GM19467 (cell line): ENCODE measurements at regions not wholly inside any gene's neighbourhood (a gene's known extent, or its start where the extent isn't known, plus 50 kb on each side); places are given as distances from the start of the nearest gene placed in this dataset.
"Not testable (repeated sequence)": the region's sequence is repeated elsewhere in the genome, so short reads cannot be mapped to it uniquely, and the experiment has no call there.

Source experiments
- ATAC-seq: cut with Tn5 transposase; IDR thresholded peaks from one replicate; pipeline ENCODE4 v1.9.1; 2021; ENCODE audit warnings: mild to moderate bottlenecking, moderate library complexity; ENCODE audit not compliant: unreplicated experiment

DNA sequence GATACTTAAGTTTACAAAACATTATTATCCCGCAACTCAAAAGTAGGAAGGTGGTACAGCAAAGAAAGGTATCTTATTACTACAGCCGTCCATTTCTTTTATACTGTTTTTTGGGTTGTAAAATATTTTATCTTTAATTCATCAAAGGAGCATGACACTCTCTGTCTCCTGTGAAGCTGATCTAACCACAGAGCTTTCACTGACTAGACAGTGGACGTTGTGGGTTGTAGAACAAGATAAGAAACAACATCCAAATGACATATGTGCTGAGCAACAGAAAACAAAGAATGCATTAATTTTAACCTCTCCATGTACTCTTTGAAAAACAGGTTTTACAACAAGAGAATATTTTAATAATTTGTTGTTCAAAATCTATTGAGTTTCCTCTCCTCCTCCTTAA lies 195.9 kb upstream of the FBXO33 start:
- no peak for ATAC-seq

GRCh38 chr14:39626589-39627576 lies 194.7 kb upstream of the FBXO33 start:
- ATAC-seq: no peak

DNA sequence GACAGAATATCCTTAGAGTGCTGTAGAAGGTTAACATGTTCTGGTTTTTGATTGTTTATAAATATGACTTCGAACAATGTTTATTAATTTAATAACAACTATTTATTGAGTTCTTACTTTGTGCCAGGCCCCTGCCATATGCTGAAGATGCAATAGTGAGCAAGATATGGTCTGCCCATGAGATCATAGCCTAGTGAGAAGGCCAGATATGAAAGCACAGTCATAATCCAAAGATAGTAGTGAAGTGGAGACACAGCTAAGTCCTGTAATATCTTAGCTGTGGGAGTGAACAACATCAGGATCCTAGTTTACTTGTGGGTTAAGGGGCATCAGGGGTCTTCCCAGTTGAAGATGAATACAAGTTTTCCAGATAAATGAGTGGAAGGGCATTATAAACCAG lies 189.4 kb upstream of the FBXO33 start:
- ATAC-seq: no peak

GRCh38 chr14:39621223-39621622 lies 189.0 kb upstream of the FBXO33 start:
- no peak for ATAC-seq

- no peak for ATAC-seq
These were observed 185.3 kb upstream of the FBXO33 start for GRCh38 chr14:39617537-39617936.

GRCh38 chr14:39615352-39615751 lies 183.1 kb upstream of the FBXO33 start:
- ATAC-seq: no peak

DNA sequence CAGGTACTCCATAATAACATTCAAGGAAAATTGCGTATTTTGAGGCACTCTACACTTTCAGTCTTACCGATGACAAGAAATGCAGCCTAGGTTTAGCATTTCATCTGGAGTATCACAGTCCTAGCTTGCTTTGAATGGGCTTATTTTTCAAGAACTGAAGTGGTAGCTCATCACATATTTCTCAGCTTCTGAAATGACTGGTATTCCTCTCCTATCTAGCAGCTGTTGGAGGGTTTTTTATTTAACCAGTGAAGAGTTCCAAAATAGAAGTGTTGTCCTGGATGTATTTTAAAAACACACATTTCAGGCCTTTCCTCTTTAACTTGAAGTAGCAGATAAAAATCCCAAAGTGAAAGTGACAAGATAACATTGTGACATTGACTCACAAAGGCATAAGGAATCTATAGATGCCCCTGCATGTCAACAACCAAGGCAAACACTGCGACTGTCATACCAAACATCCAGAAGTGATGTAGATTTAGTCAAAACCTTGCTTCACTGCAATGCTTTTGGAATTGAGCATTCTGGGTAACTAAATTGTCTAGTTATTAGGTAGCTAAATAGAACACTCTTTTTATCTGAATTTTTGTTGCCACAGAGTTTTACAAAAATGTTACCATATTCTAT lies 182.2 kb upstream of the FBXO33 start:
- no peak for ATAC-seq

DNA sequence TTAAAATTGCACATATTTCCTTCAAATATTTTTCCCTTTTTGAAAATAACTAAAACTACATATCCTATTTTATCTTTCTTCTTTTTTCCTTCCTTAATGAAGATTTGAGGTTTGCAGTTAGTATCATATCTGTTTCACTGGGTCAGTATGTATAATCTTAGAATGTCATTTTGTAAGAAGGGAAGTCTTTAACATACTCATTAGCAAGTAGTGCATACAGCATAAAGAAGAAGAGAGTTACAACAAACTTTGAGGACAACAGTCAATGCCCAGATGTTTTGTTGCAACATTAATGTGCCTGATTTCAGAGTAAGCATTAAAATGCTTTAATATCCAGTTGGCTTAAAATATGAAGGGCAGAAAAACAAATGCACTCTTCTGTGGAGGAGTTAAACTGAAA lies 176.9 kb upstream of the FBXO33 start:
- ATAC-seq: no peak

- ATAC-seq: no peak
These were observed 175.7 kb upstream of the FBXO33 start for GRCh38 chr14:39607978-39608377.

DNA sequence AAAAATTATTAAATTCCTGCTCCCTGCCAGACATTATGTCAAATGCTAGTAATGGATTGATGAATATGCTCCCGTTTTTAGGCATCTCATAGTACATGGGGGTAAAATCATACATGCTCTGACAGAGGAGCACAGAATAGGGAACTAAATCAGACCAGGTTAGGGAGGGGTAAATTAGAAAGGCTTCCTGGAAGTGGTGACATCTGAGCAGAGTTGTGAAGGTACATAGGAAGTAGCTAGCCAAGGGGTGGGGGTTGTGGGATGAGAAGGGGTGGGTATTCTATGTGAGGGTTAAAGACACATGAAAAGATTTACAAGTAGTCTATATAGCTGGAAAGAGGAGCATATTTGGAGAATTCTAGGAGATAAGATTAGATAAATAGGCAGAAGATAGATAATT lies 171.7 kb upstream of the FBXO33 start:
- no peak for ATAC-seq

DNA sequence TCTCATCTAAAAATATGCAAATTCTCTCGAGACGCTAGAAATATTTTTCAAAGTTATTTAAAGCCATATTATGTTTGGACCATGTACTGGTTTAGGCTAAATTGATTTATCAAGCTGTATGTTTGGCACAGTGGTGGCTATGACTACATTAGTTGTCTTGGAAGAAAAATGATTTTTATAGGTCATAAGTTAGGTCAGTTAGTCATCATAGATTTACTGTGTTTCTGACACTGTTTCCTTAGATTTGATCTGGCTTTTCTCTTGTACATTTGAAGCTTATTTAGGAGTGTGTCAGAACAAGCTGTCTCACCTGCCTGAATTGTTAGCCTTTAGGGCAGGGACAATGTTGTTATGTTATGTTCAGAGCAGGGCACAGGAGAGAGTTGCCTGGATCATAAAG lies 161.1 kb upstream of the FBXO33 start:
- no peak for ATAC-seq

- ATAC-seq: no peak
These were observed 160.0 kb upstream of the FBXO33 start for GRCh38 chr14:39592116-39592789.

DNA sequence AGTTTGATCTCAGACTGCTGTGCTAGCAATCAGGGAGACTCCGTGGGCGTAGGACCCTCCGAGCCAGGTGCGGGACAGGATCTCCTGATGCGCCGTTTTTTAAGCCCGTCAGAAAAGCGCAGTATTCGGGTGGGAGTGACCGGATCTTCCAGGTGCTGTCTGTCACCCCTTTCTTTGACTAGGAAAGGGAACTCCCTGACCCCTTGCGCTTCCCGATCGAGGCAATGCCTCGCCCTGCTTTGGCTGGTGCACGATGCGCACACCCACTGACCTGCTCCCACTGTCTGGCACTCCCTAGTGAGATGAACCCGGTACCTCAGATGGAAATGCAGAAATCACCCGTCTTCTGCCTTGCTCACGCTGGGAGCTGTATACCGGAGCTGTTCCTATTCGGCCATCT lies 157.6 kb upstream of the FBXO33 start:
- not testable (repeated sequence) for ATAC-seq

DNA sequence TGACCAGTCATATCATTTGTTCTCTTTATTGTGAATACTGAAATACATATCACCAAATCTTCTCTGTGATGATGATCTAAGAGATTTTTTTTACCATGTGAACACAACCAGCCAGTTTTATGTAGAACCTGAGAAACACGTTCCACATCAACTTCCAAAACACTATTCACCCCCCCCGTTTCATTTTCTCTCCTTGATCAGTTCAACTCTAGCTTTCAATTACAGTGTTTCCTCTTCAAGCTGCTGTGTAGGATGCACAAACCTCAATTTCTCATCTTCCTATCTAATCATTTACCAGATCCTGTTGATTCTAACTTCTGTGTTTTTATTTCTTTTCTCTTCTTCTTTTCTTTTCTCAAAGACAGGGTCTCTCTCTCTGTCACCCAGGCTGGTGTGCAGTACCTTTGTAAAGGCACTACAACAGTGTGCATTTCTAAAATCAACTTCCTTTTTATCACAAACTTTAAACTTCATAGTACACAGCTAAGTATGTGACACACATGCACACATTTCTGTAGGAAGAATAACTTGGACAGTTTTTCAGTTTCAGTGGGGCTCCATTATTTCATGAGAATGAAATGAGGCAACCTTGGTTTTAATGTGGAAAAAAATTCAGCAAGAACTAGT lies 149.9 kb upstream of the FBXO33 start:
- peak; percentile 54 for ATAC-seq

GRCh38 chr14:39581474-39581873 lies 149.2 kb upstream of the FBXO33 start:
- ATAC-seq: no peak

DNA sequence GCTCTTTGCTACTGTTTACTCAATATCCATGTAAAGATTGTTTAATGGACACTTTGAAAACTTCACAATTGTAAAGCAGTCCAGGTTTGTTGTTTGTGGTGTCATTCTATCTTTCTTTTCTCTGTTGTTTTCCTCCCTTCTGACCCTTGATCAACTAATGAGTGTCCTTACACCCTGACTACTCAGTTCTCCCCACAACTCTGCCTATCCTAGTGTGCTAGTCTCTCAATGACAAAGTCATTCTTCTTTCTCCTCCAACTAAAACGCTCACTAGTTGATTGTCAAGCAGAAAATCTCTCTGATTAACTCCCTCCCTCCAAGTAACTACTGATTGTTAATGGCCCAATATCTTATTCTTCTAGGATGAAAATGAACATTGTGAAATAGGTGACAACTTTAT lies 148.5 kb upstream of the FBXO33 start:
- ATAC-seq: no peak

- no peak for ATAC-seq
These were observed 144.5 kb upstream of the FBXO33 start for GRCh38 chr14:39576736-39577135.

DNA sequence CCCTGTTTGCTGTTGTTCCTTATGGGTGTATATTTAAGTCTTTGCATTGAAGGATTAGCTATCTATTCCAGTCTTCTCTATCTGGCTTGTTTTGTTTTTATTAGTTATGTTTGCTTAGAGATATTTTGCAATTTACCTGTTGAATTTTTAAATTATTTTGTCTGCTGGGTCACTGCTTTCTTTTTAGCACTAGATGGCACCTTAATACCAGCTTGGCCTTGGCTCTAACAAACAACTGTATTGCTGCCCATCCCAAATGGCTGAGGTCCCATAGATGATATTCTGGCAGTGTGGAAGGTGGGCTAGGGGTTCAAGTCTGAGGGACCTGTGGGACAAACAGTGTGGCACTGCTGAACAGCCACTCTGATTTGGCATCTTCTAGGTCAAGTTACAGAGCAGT lies 144.0 kb upstream of the FBXO33 start:
- ATAC-seq: no peak

DNA sequence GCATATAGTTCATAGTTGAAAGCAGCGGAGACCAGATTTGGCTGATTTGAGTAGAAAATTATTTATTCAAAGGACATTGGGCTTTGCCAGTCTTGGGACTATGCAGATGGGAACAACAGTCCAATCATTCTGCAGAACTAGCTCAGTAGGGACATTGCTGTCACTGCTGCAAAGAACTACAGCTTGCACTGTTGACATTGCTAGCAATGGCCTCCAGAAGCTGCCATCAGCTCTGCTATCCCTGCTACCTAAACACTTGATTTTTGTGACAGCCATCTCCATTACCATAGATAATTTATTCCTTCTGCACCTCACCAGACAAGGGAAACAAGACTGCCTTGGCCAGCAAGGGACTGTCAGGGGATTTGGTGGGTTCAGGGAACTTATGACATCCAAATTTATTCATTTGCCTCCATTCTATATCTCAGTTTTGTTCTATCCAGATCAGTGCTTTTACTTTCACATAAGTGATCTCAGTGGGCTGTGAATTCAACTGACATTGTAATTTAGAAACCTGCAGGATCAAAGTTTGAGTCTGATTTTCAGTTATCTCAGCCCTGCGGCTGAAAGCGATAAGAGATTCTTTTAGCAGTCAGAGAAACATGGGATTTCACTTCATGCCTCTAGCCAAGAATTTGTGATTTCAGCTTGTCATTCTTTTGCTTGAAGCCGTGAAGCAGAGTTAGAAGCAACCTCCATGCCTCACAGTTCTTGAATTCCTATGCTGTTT lies 136.7 kb upstream of the FBXO33 start:
- no peak for ATAC-seq

GRCh38 chr14:39566795-39567194 lies 134.6 kb upstream of the FBXO33 start:
- no peak for ATAC-seq

GRCh38 chr14:39563361-39563760 lies 131.1 kb upstream of the FBXO33 start:
- ATAC-seq: no peak
